ENCODE measurements at regions not wholly inside any gene's neighbourhood (a gene's known extent, or its start where the extent isn't known, plus 50 kb on each side); places are given as distances from the start of the nearest gene placed in this dataset.
A peak's percentile ranks its signal among the peaks of the same experiment; 100 is the strongest.

GRCh38 chr6:156599366-156599765, 177.8 kb upstream of the ARID1B start:
- intact Hi-C loops (cut with DNase I; ENCODE audit: low total_unique reads), result no loop called here
- H3K27me3 ChIP-seq, result no peaks in the 10 kb centered on the region
- DNase-seq, result no peak
- H3K4me3 ChIP-seq, result no peak overlapping the region
- H3K27ac ChIP-seq, result peak overlapping the region in 2 of 5 donors; percentile 31 to 74
- no peaks in the 10 kb centered on the region for H3K4me1 ChIP-seq
- no peaks in the 10 kb centered on the region for H3K36me3 ChIP-seq
- no peak for TF ChIP-seq POLR2AphosphoS5 (IDR thresholded peaks at IDR 0.05)
- no peak for TF ChIP-seq CTCF (IDR thresholded peaks at IDR 0.05)
- no peak for TF ChIP-seq POLR2A (IDR thresholded peaks at IDR 0.05)
- no peak for TF ChIP-seq EP300 (IDR thresholded peaks at IDR 0.05)
- WGBS, 5 donors, result 85 to 90% (median 86%) methylated on average over 11 of the region's 11 CpGs
- peaks cover 0 to 1% (median under 1%) of the 10 kb centered on the region in 4 donors for H3K9me3 ChIP-seq

- H3K4me1 ChIP-seq, result no peaks in the 10 kb centered on the region
- DNase-seq, result peak in 1 of 2 donors; percentile 33
- no peaks in the 10 kb centered on the region for H3K27me3 ChIP-seq
- no peak overlapping the region for H3K4me3 ChIP-seq
- TF ChIP-seq POLR2AphosphoS5 (IDR thresholded peaks at IDR 0.05) (no peak), CTCF (IDR thresholded peaks at IDR 0.05) (no peak), EP300 (IDR thresholded peaks at IDR 0.05) (no peak), POLR2A (IDR thresholded peaks at IDR 0.05) (no peak)
- intact Hi-C loops (cut with DNase I; ENCODE audit: low total_unique reads), result no loop called here
- 62 to 84% (median 78%) methylated on average over 6 of the region's 6 CpGs for WGBS, 5 donors
- no peaks in the 10 kb centered on the region for H3K36me3 ChIP-seq
- no peaks in the 10 kb centered on the region for H3K9me3 ChIP-seq
- H3K27ac ChIP-seq, result peak overlapping the region in 1 of 5 donors; percentile 74
These were observed 178.4 kb upstream of the ARID1B start for GRCh38 chr6:156598855-156599180.

- no peaks in the 10 kb centered on the region for H3K36me3 ChIP-seq
- intact Hi-C loops (cut with DNase I; ENCODE audit: low total_unique reads), result no loop called here
- WGBS, 5 donors, result 66 to 80% (median 79%) methylated on average over 22 of the region's 22 CpGs
- H3K4me1 ChIP-seq, result no peaks in the 10 kb centered on the region
- peak in 1 of 2 donors; percentile 27 for DNase-seq
- no peak overlapping the region for H3K4me3 ChIP-seq
- H3K27ac ChIP-seq, result no peak overlapping the region
- no peak for TF ChIP-seq POLR2AphosphoS5 (IDR thresholded peaks at IDR 0.05)
- TF ChIP-seq CTCF (IDR thresholded peaks at IDR 0.05), result no peak
- TF ChIP-seq EP300 (IDR thresholded peaks at IDR 0.05), result no peak
- TF ChIP-seq POLR2A (IDR thresholded peaks at IDR 0.05), result no peak
- H3K9me3 ChIP-seq, result no peaks in the 10 kb centered on the region
- H3K27me3 ChIP-seq, result no peaks in the 10 kb centered on the region
These were observed 178.9 kb upstream of the ARID1B start for GRCh38 chr6:156598071-156598854.

GRCh38 chr6:156597095-156597494, 180.1 kb upstream of the ARID1B start:
- Histone ChIP-seq H3K4me3 (no peak overlapping the region), H3K9me3 (no peaks in the 10 kb centered on the region), H3K27me3 (no peaks in the 10 kb centered on the region), H3K4me1 (no peaks in the 10 kb centered on the region), H3K27ac (no peak overlapping the region), H3K36me3 (no peaks in the 10 kb centered on the region)
- 68 to 77% (median 70%) methylated on average over 5 of the region's 5 CpGs for WGBS, 5 donors
- intact Hi-C loops (cut with DNase I; ENCODE audit: low total_unique reads), result no loop called here
- TF ChIP-seq POLR2AphosphoS5 (IDR thresholded peaks at IDR 0.05) (no peak), EP300 (IDR thresholded peaks at IDR 0.05) (no peak), CTCF (IDR thresholded peaks at IDR 0.05) (no peak)
- DNase-seq, result no peak

Data from stomach (tissue), 8 donors.